ENCODE measurements at regions not wholly inside any gene's neighbourhood (a gene's known extent, or its start where the extent isn't known, plus 50 kb on each side); places are given as distances from the start of the nearest gene placed in this dataset.

DNA sequence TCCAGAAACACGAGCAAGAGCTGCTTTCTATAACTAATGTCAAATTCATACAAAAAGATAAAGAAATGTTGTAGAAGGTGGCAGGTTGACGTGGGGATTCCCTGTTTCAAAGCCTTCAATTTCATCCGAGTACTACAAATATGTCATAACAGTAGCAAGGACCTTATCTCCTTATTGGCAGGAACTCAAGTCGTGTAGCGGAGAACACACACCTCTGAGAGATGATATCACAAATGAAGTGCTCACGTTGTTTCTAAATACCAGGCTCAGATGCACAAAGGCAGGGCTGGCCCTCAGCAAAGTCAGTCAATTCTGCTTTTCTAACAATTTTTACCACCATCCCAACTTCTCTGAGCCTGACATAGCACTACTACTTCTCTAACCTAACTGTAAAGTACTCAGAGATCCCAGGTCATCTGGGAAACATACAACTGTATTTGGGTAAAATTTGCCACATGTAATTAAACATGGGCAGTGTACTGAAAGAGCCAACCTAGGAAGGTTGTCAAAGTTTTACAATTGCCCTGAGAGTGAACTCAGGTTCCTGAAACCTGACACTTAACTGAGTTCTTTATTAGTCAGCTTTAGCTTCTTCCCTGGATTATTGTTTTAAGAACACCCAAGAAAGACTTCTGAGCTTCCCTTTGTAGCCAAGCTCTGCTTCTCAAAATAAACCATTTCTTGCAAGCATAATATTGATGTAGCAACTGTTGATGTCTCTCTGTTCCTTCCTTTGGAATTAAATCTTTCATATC, 813.7 kb upstream of the ACVR2A start:
- DNase-seq: no peak
- no peaks in the 10 kb centered on the region for H3K9me3 Mint-ChIP-seq

GRCh38 chr2:147027436-147027835, 817.4 kb upstream of the ACVR2A start:
- Mint-ChIP-seq H3K27ac (no peak overlapping the region), H3K36me3 (ENCODE audit: low read depth) (no peaks in the 10 kb centered on the region), H3K9me3 (peaks cover 3% of the 10 kb centered on the region), H3K4me1 (no peaks in the 10 kb centered on the region), H3K4me3 (no peak overlapping the region), H3K27me3 (no peaks in the 10 kb centered on the region)
- no peak for DNase-seq
- no peak for ATAC-seq

More for the DNA sequence above, 813.7 kb upstream of the ACVR2A start:
- Mint-ChIP-seq H3K27ac (no peak overlapping the region), H3K27me3 (no peaks in the 10 kb centered on the region), H3K4me1 (no peaks in the 10 kb centered on the region), H3K36me3 (ENCODE audit: low read depth) (no peaks in the 10 kb centered on the region), H3K4me3 (no peak overlapping the region)
- no peak for ATAC-seq

- Mint-ChIP-seq H3K9me3 (peaks cover 7% of the 10 kb centered on the region), H3K4me1 (no peaks in the 10 kb centered on the region), H3K27ac (no peak overlapping the region), H3K36me3 (ENCODE audit: low read depth) (no peaks in the 10 kb centered on the region), H3K4me3 (no peak overlapping the region), H3K27me3 (no peaks in the 10 kb centered on the region)
- no peak for ATAC-seq
- DNase-seq: no peak
Observed at GRCh38 chr2:147026664-147027295, 818.0 kb upstream of the ACVR2A start.

DNA sequence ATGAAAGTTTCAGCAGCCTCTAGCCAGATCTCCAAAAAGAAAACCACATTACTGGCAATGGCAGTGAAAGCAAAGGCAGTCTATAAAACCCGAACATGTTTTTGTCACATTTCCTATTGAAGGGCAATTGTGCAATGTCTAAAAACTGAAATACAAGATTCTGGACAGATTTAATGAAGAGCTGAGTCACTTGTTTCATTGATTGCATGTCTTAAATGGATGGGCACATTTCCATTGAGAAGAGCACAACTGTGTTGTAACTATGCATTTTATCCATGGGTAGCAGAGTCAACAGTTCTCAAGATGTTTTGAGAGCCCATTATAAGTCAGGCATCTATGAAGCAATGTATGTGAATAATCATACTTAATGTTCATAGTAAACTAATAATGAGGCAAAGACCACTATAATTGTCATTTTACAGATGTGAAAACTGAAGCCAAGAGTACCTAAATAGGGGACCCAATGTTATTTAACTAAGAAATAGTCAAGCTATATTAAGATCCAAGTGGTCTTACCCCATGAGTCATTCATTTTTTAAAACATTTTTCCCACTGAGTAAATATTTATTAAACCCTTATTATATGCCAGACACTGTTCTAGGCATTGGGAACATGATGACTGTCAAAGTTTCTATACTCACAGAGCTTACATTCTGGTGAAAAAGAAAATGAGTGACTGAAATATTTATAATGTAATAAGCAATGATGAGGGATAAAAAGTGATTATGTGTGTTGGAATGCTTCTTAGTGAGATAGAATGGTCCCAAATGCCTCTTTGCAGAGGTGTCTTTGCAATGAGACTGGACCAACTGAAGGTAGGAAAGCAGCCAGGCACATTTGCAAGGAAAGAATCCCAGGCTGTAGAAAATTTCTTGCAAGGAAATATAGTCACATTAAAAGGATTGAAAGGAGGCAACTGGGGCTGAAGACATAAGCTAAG, 818.9 kb upstream of the ACVR2A start:
- H3K4me3 Mint-ChIP-seq: no peak overlapping the region
- no peak for ATAC-seq
- peaks cover 7% of the 10 kb centered on the region for H3K9me3 Mint-ChIP-seq
- no peak overlapping the region for H3K27ac Mint-ChIP-seq
- H3K4me1 Mint-ChIP-seq: no peaks in the 10 kb centered on the region
- H3K36me3 Mint-ChIP-seq (ENCODE audit: low read depth): no peaks in the 10 kb centered on the region
- DNase-seq: no peak
- no peaks in the 10 kb centered on the region for H3K27me3 Mint-ChIP-seq

DNA sequence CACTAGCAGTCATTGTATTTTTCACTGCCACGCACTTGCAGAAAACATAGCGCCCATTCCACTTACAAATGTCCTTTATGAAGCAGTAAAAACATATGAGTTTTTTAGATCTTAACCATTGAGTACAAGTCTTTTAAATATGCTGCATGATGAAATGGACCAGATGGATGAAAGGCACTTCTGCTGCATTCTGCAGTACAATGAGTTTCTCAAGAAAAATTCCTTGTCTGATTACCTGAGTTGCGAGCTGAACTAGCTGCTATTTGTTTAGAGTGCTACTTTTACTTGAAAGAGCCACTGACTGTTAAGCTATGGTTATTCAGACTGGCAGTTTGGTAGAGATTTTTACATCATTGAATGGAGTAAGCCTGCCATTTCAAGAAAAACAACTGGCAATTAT, 825.5 kb upstream of the ACVR2A start:
- Mint-ChIP-seq H3K27ac (no peak overlapping the region), H3K9me3 (peaks cover 11% of the 10 kb centered on the region), H3K4me3 (no peak overlapping the region), H3K36me3 (ENCODE audit: low read depth) (no peaks in the 10 kb centered on the region), H3K27me3 (no peaks in the 10 kb centered on the region), H3K4me1 (no peaks in the 10 kb centered on the region)
- ATAC-seq (no peak), DNase-seq (no peak)

GRCh38 chr2:147017951-147018645, 826.7 kb upstream of the ACVR2A start:
- Mint-ChIP-seq H3K27me3 (no peaks in the 10 kb centered on the region), H3K36me3 (ENCODE audit: low read depth) (no peaks in the 10 kb centered on the region), H3K27ac (no peak overlapping the region), H3K9me3 (peaks cover 11% of the 10 kb centered on the region), H3K4me3 (no peak overlapping the region), H3K4me1 (no peaks in the 10 kb centered on the region)
- ATAC-seq (no peak), DNase-seq (no peak)

DNA sequence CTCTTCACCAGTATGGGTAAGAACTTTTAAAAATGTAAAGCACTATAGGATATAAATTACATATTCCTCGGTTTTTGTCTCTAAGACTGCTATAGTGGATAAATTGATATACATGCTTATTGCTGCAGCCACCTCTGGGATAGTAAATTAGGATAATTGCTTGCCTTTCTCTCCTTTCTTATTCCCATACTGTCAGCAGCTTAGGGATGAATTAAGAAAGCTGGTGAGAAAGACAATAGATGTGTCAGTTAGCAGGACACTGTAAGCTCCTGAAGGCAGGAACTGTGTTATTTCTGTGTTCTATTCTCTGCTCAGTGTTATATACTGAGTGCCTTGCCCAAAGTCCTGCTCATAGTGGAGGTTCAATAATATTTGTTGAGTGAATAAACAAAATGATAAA, 828.6 kb upstream of the ACVR2A start:
- Mint-ChIP-seq H3K9me3 (peaks cover 4% of the 10 kb centered on the region), H3K27me3 (no peaks in the 10 kb centered on the region), H3K36me3 (ENCODE audit: low read depth) (no peaks in the 10 kb centered on the region), H3K4me3 (no peak overlapping the region), H3K27ac (no peak overlapping the region), H3K4me1 (no peaks in the 10 kb centered on the region)
- ATAC-seq (no peak), DNase-seq (no peak)

DNA sequence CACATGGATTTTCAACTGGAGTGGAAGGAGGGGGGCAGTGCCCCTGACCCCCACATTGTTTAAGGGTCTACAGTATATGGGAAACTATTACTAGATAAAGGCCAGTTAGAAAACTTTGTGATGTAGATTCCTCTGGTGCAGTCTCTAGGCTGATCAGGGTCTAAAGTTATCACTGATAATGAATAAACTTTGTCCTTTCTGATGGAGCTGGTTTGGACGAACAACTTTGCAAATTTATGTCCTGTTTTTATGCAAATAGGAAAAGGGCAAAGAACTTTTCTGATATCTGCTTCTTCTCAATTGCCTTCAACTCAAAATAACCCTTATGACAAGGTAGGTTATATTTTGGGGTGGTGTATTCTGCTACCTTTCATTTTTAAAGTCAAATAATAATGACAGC, 829.2 kb upstream of the ACVR2A start:
- ATAC-seq (no peak), DNase-seq (no peak)
- Mint-ChIP-seq H3K4me1 (no peaks in the 10 kb centered on the region), H3K4me3 (no peak overlapping the region), H3K27ac (no peak overlapping the region), H3K27me3 (no peaks in the 10 kb centered on the region), H3K36me3 (ENCODE audit: low read depth) (no peaks in the 10 kb centered on the region), H3K9me3 (peaks cover 4% of the 10 kb centered on the region)

DNA sequence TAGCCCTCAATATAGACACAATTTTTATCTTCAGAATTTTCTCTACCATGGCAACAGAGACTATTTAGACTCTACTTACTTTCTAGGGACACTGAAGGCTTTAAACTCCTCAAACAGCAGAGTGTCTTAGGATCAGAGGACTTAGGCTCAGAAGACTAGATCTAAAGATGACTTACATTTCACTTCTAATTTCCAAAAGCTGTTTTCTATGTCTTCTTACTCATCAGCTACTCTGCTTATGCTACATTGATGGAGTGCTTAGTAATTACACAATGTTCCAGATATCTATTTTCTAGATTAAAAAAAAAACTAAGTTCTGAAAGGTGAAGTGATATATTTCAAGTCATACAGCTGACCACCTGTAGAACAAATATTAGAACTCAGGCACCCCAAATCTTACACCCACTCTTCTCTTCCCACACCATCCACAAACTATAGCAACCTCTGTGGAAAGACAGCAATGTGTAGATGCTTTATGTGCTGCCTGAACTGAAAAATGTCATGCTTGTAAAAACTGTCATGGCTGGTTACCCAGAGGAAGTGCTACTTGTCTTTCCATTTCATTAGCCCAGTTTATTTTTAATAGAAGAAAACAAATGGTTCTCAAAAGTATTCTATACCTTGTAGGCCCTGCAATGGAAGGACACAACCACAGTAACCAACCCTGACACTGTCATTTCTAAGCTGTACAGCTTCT, 831.0 kb upstream of the ACVR2A start:
- Mint-ChIP-seq H3K4me3 (no peak overlapping the region), H3K27ac (no peak overlapping the region), H3K9me3 (no peaks in the 10 kb centered on the region), H3K4me1 (no peaks in the 10 kb centered on the region), H3K27me3 (no peaks in the 10 kb centered on the region), H3K36me3 (ENCODE audit: low read depth) (no peaks in the 10 kb centered on the region)
- ATAC-seq (no peak), DNase-seq (no peak)

GRCh38 chr2:147008481-147008880, 836.3 kb upstream of the ACVR2A start:
- no peaks in the 10 kb centered on the region for H3K4me1 Mint-ChIP-seq
- ATAC-seq: no peak
- H3K27me3 Mint-ChIP-seq: no peaks in the 10 kb centered on the region
- no peaks in the 10 kb centered on the region for H3K36me3 Mint-ChIP-seq (ENCODE audit: low read depth)
- no peak for DNase-seq
- H3K9me3 Mint-ChIP-seq: no peaks in the 10 kb centered on the region
- H3K27ac Mint-ChIP-seq: no peak overlapping the region
- no peak overlapping the region for H3K4me3 Mint-ChIP-seq

DNA sequence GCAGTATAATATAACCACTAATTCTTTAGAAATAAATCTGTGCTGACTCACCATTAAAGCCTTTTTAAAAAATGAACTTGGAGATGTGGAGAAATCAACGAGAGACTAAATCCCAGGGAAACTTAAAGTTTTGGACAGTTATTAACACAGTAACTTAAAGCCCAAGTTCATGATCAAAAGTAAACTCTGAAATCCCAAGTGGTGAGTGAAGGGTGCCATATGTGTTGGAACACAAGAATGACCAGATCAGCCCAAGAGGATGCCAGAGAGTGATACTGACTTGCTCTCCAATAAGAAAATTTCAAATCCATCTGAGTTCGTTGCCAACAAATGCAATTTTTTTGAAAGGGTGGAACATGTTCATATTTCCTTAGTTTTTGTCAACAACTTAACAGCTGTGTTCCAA, 838.1 kb upstream of the ACVR2A start:
- ATAC-seq (no peak), DNase-seq (no peak)
- no peak overlapping the region for H3K4me3 Mint-ChIP-seq
- H3K9me3 Mint-ChIP-seq: no peaks in the 10 kb centered on the region
- no peaks in the 10 kb centered on the region for H3K4me1 Mint-ChIP-seq
- H3K27ac Mint-ChIP-seq: no peak overlapping the region
- H3K27me3 Mint-ChIP-seq: no peaks in the 10 kb centered on the region
- H3K36me3 Mint-ChIP-seq (ENCODE audit: low read depth): no peaks in the 10 kb centered on the region

- ATAC-seq: no peak
Observed at GRCh38 chr2:147003081-147003480, 841.7 kb upstream of the ACVR2A start.

GRCh38 chr2:147002256-147002655, 842.6 kb upstream of the ACVR2A start:
- ATAC-seq (no peak), DNase-seq (no peak)
- H3K4me1 Mint-ChIP-seq: no peaks in the 10 kb centered on the region
- no peaks in the 10 kb centered on the region for H3K9me3 Mint-ChIP-seq
- H3K27me3 Mint-ChIP-seq: no peaks in the 10 kb centered on the region
- H3K4me3 Mint-ChIP-seq: no peak overlapping the region
- H3K27ac Mint-ChIP-seq: no peak overlapping the region
- H3K36me3 Mint-ChIP-seq (ENCODE audit: low read depth): no peaks in the 10 kb centered on the region

More at GRCh38 chr2:147003081-147003480, 841.7 kb upstream of the ACVR2A start:
- Mint-ChIP-seq H3K4me3 (no peak overlapping the region), H3K9me3 (no peaks in the 10 kb centered on the region), H3K36me3 (ENCODE audit: low read depth) (no peaks in the 10 kb centered on the region), H3K27me3 (no peaks in the 10 kb centered on the region), H3K4me1 (no peaks in the 10 kb centered on the region), H3K27ac (no peak overlapping the region)
- no peak for DNase-seq

- Mint-ChIP-seq H3K9me3 (no peaks in the 10 kb centered on the region), H3K4me3 (no peak overlapping the region), H3K27ac (no peak overlapping the region), H3K27me3 (no peaks in the 10 kb centered on the region), H3K36me3 (ENCODE audit: low read depth) (no peaks in the 10 kb centered on the region), H3K4me1 (no peaks in the 10 kb centered on the region)
- ATAC-seq: no peak
- no peak for DNase-seq
Observed at GRCh38 chr2:147001061-147001460, 843.8 kb upstream of the ACVR2A start.
